ENCODE measurements at regions not wholly inside any gene's neighbourhood (a gene's known extent, or its start where the extent isn't known, plus 50 kb on each side); places are given as distances from the start of the nearest gene placed in this dataset.
"Not testable (repeated sequence)": the region's sequence is repeated elsewhere in the genome, so short reads cannot be mapped to it uniquely, and the experiment has no call there.

- in situ Hi-C loops (cut with HindIII; ENCODE audit: low pct_unique_long_range_greater_than_20kb, low sequenced_read_pairs); DNase-seq (ENCODE audit: low read depth, low spot score): not testable (repeated sequence)
These were observed 592.3 kb upstream of the AADAT start for GRCh38 chr4:170682087-170682486.

- in situ Hi-C loops (cut with HindIII; ENCODE audit: low pct_unique_long_range_greater_than_20kb, low sequenced_read_pairs), result no loop called here
- DNase-seq (ENCODE audit: low read depth, low spot score), result no peak
These were observed 586.0 kb upstream of the AADAT start for GRCh38 chr4:170675568-170676262.

- in situ Hi-C loops (cut with HindIII; ENCODE audit: low pct_unique_long_range_greater_than_20kb, low sequenced_read_pairs), result no loop called here
- no peak for DNase-seq (ENCODE audit: low read depth, low spot score)
These were observed 584.4 kb upstream of the AADAT start for GRCh38 chr4:170674176-170674575.

- DNase-seq (ENCODE audit: low read depth, low spot score), result no peak
- in situ Hi-C loops (cut with HindIII; ENCODE audit: low pct_unique_long_range_greater_than_20kb, low sequenced_read_pairs), result no loop called here
These were observed 582.7 kb upstream of the AADAT start for GRCh38 chr4:170672381-170672965.

GRCh38 chr4:170671171-170671570 is 581.4 kb upstream of the AADAT start:
- in situ Hi-C loops (cut with HindIII; ENCODE audit: low pct_unique_long_range_greater_than_20kb, low sequenced_read_pairs), result no loop called here

GRCh38 chr4:170667814-170668213 is 578.1 kb upstream of the AADAT start:
- in situ Hi-C loops (cut with HindIII; ENCODE audit: low pct_unique_long_range_greater_than_20kb, low sequenced_read_pairs), result no loop called here
- no peak for DNase-seq (ENCODE audit: low read depth, low spot score)

More at GRCh38 chr4:170671171-170671570, 581.4 kb upstream of the AADAT start:
- no peak for DNase-seq (ENCODE audit: low read depth, low spot score)

GRCh38 chr4:170666909-170667308 is 577.2 kb upstream of the AADAT start:
- in situ Hi-C loops (cut with HindIII; ENCODE audit: low pct_unique_long_range_greater_than_20kb, low sequenced_read_pairs), result no loop called here
- no peak for DNase-seq (ENCODE audit: low read depth, low spot score)

- in situ Hi-C loops (cut with HindIII; ENCODE audit: low pct_unique_long_range_greater_than_20kb, low sequenced_read_pairs), result no loop called here
- no peak for DNase-seq (ENCODE audit: low read depth, low spot score)
These were observed 572.5 kb upstream of the AADAT start for GRCh38 chr4:170662250-170662649.

GRCh38 chr4:170657761-170658160 is 568.0 kb upstream of the AADAT start:
- in situ Hi-C loops (cut with HindIII; ENCODE audit: low pct_unique_long_range_greater_than_20kb, low sequenced_read_pairs), result no loop called here
- DNase-seq (ENCODE audit: low read depth, low spot score), result no peak

- in situ Hi-C loops (cut with HindIII; ENCODE audit: low pct_unique_long_range_greater_than_20kb, low sequenced_read_pairs), result no loop called here
- DNase-seq (ENCODE audit: low read depth, low spot score), result no peak
These were observed 566.8 kb upstream of the AADAT start for GRCh38 chr4:170656506-170656905.

- no peak for DNase-seq (ENCODE audit: low read depth, low spot score)
- in situ Hi-C loops (cut with HindIII; ENCODE audit: low pct_unique_long_range_greater_than_20kb, low sequenced_read_pairs), result no loop called here
These were observed 562.8 kb upstream of the AADAT start for GRCh38 chr4:170652571-170652970.

- no peak for DNase-seq (ENCODE audit: low read depth, low spot score)
- in situ Hi-C loops (cut with HindIII; ENCODE audit: low pct_unique_long_range_greater_than_20kb, low sequenced_read_pairs), result no loop called here
These were observed 562.0 kb upstream of the AADAT start for GRCh38 chr4:170651786-170652185.

- no peak for DNase-seq (ENCODE audit: low read depth, low spot score)
- in situ Hi-C loops (cut with HindIII; ENCODE audit: low pct_unique_long_range_greater_than_20kb, low sequenced_read_pairs), result no loop called here
These were observed 537.7 kb upstream of the AADAT start for GRCh38 chr4:170627418-170627817.

GRCh38 chr4:170623899-170624298 is 534.1 kb upstream of the AADAT start:
- in situ Hi-C loops (cut with HindIII; ENCODE audit: low pct_unique_long_range_greater_than_20kb, low sequenced_read_pairs), result no loop called here
- peak; percentile 33 for DNase-seq (ENCODE audit: low read depth, low spot score)

GRCh38 chr4:170610434-170610833 is 520.7 kb upstream of the AADAT start:
- in situ Hi-C loops (cut with HindIII; ENCODE audit: low pct_unique_long_range_greater_than_20kb, low sequenced_read_pairs), result no loop called here

GRCh38 chr4:170599894-170600293 is 510.1 kb upstream of the AADAT start:
- DNase-seq (ENCODE audit: low read depth, low spot score), result no peak
- in situ Hi-C loops (cut with HindIII; ENCODE audit: low pct_unique_long_range_greater_than_20kb, low sequenced_read_pairs), result no loop called here

More at GRCh38 chr4:170610434-170610833, 520.7 kb upstream of the AADAT start:
- no peak for DNase-seq (ENCODE audit: low read depth, low spot score)

- in situ Hi-C loops (cut with HindIII; ENCODE audit: low pct_unique_long_range_greater_than_20kb, low sequenced_read_pairs), result no loop called here
- no peak for DNase-seq (ENCODE audit: low read depth, low spot score)
These were observed 501.3 kb upstream of the AADAT start for GRCh38 chr4:170591076-170591475.

- in situ Hi-C loops (cut with HindIII; ENCODE audit: low pct_unique_long_range_greater_than_20kb, low sequenced_read_pairs), result no loop called here
- peak; percentile 60 for DNase-seq (ENCODE audit: low read depth, low spot score)
These were observed 499.9 kb upstream of the AADAT start for GRCh38 chr4:170589597-170590191.

- in situ Hi-C loops (cut with HindIII; ENCODE audit: low pct_unique_long_range_greater_than_20kb, low sequenced_read_pairs), result no loop called here
- DNase-seq (ENCODE audit: low read depth, low spot score), result no peak
These were observed 492.2 kb upstream of the AADAT start for GRCh38 chr4:170581969-170582368.

Data from SK-MEL-5 (cell line).